ENCODE measurements at regions not wholly inside any gene's neighbourhood (a gene's known extent, or its start where the extent isn't known, plus 50 kb on each side); places are given as distances from the start of the nearest gene placed in this dataset.

DNA sequence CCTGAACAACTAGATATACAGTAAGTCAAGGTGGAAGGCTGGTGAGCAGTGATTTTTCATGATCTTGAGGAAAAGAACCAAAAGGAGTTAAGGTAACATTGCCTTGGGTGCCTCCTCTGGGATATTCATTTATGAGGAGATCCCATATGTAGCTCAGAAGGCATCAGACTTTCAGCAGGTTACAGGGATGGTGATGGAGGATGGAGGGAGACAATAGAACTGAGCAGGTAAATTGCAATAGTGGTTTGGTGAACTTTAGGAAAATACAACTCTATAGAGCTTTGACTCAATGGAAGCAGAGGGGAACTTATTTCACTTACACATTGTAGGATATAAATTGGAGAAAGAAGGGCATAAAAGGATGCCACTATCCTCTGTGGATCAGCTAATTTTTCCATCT is 243.4 kb upstream of the SPRY2 start:
- no peak overlapping the region for H3K27ac ChIP-seq (ENCODE audit: insufficient read depth, low read depth, low read length)
- TF ChIP-seq GATA2 (IDR thresholded peaks at IDR 0.05; ENCODE audit: insufficient read depth, insufficient read length, low read depth, low read length): no peak
- TF ChIP-seq POLR2A (IDR thresholded peaks at IDR 0.05; ENCODE audit: low read depth, low read length): no peak
- TF ChIP-seq POLR2AphosphoS5 (IDR thresholded peaks at IDR 0.05; ENCODE audit: insufficient read depth, low read depth, low read length): no peak
- TF ChIP-seq, protein P1, sequence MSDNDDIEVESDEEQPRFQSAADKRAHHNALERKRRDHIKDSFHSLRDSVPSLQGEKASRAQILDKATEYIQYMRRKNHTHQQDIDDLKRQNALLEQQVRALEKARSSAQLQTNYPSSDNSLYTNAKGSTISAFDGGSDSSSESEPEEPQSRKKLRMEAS (IDR thresholded peaks at IDR 0.05; ENCODE audit: insufficient read depth, insufficient read length): no peak
- TF ChIP-seq EZH2 (IDR thresholded peaks at IDR 0.05; ENCODE audit: borderline replicate concordance, low read depth, low read length, severe bottlenecking): no peak
- TF ChIP-seq, protein P2, sequence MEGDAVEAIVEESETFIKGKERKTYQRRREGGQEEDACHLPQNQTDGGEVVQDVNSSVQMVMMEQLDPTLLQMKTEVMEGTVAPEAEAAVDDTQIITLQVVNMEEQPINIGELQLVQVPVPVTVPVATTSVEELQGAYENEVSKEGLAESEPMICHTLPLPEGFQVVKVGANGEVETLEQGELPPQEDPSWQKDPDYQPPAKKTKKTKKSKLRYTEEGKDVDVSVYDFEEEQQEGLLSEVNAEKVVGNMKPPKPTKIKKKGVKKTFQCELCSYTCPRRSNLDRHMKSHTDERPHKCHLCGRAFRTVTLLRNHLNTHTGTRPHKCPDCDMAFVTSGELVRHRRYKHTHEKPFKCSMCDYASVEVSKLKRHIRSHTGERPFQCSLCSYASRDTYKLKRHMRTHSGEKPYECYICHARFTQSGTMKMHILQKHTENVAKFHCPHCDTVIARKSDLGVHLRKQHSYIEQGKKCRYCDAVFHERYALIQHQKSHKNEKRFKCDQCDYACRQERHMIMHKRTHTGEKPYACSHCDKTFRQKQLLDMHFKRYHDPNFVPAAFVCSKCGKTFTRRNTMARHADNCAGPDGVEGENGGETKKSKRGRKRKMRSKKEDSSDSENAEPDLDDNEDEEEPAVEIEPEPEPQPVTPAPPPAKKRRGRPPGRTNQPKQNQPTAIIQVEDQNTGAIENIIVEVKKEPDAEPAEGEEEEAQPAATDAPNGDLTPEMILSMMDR (IDR thresholded peaks at IDR 0.05; ENCODE audit: extremely low read depth in 1 of 2, insufficient read depth in 1 of 2, low read depth in 1 of 2, low read length in 2 of 2): no peak
- TF ChIP-seq MYC (IDR thresholded peaks at IDR 0.05; ENCODE audit: low read depth, low read length): no peak
- TF ChIP-seq FOS (IDR thresholded peaks at IDR 0.05; ENCODE audit: borderline replicate concordance, insufficient read depth, low read length): no peak
- H2AFZ ChIP-seq (ENCODE audit: low read depth, low read length): no peak overlapping the region
- ChIA-PET CTCF (interaction anchor here (0.9 kb wide), 1 partner anchor 15 kb away, joined by 3 read pairs; no protein-coding TSS in a partner anchor), POLR2A (no interaction called here)
- no peak overlapping the region for H3K4me2 ChIP-seq (ENCODE audit: insufficient read depth, low read length)
- H3K36me3 ChIP-seq (ENCODE audit: control insufficient read depth in 2 of 2, extremely low read depth in 1 of 2, insufficient read depth in 2 of 2, low read length in 2 of 2): no peaks in the 10 kb centered on the region
- intact Hi-C loops (cut with micrococcal nuclease) (no loop called here), dilution Hi-C loops (cut with MboI; ENCODE audit: extremely low pct_ligation_motif_present, low sequenced_read_pairs) (no loop called here)
- H3K9me1 ChIP-seq (replicated peaks; ENCODE audit: control insufficient read depth, extremely low read depth, insufficient read depth, low read length): no peaks in the 10 kb centered on the region
- H3K79me2 ChIP-seq (ENCODE audit: control insufficient read depth, insufficient read depth, low read length): no peaks in the 10 kb centered on the region
- no TSS peak for BruUV-seq (replicated peaks)
- H3K27me3 ChIP-seq (ENCODE audit: control insufficient read depth in 2 of 2, insufficient read depth in 2 of 2, low read length in 2 of 2): no peaks in the 10 kb centered on the region
- H3K9me3 ChIP-seq (replicated peaks; ENCODE audit: control insufficient read depth, insufficient read depth, low read length): no peaks in the 10 kb centered on the region
- DNase-seq (ENCODE audit: low read depth, low spot score) (no peak), FAIRE-seq (no peak)
- H3K9ac ChIP-seq (replicated peaks; ENCODE audit: extremely low read depth, insufficient read depth, low read length): no peak overlapping the region
- H4K20me1 ChIP-seq (replicated peaks; ENCODE audit: control insufficient read depth, extremely low read depth, insufficient read depth, low read length): no peaks in the 10 kb centered on the region
- no peaks in the 10 kb centered on the region for H3K4me1 ChIP-seq (ENCODE audit: control insufficient read depth, extremely low read depth, insufficient read depth, low read length)
- H3K4me3 ChIP-seq (replicated peaks in 1 of 3; ENCODE audit: insufficient read depth in 1 of 3, low read depth in 1 of 3, low read length in 3 of 3): no peak overlapping the region

Data from endothelial cell of umbilical vein (primary cell).